Liver (tissue), 8 donors: ENCODE measurements at regions not wholly inside any gene's neighbourhood (a gene's known extent, or its start where the extent isn't known, plus 50 kb on each side); places are given as distances from the start of the nearest gene placed in this dataset.

Experiments used
- DNase-seq: peaks from one replicate; pipeline ENCODE4 v3.0.0-alpha.2; 2017; ENCODE audit warnings: low spot score
- H3K27ac ChIP-seq, 2 donors: one replicate each; pipeline ENCODE4 v1.7.0; 2013; ENCODE audit warnings: inconsistent platforms in 2 of 2, low read length in 2 of 2, control low read depth in 1 of 2, low read depth in 1 of 2, mild to moderate bottlenecking in 1 of 2
- H3K27me3 ChIP-seq, 4 donors: one replicate each; pipeline versions ENCODE4 v1.6.1 to v1.7.0; 2013; ENCODE audit warnings: low read length in 3 of 4, inconsistent platforms in 1 of 4, mild to moderate bottlenecking in 1 of 4, moderate library complexity in 1 of 4; ENCODE audit not compliant: control insufficient read depth in 4 of 4, insufficient read depth in 4 of 4
- H3K36me3 ChIP-seq, 4 donors: one replicate each; pipeline versions ENCODE4 v1.6.1 to v1.7.0; 2013; ENCODE audit warnings: low read length in 3 of 4, mild to moderate bottlenecking in 3 of 4, low read depth in 1 of 4, moderate library complexity in 1 of 4; ENCODE audit not compliant: control insufficient read depth in 4 of 4, insufficient read depth in 3 of 4
- H3K4me1 ChIP-seq, 4 donors: one replicate each; pipeline versions ENCODE4 v1.6.1 to v1.7.0; 2013; ENCODE audit warnings: low read length in 3 of 4, mild to moderate bottlenecking in 3 of 4, moderate library complexity in 1 of 4; ENCODE audit not compliant: control insufficient read depth in 4 of 4, insufficient read depth in 4 of 4
- H3K4me3 ChIP-seq, 3 donors: one replicate each; pipeline versions ENCODE4 v1.6.1 to v1.7.0; 2013; ENCODE audit warnings: low read length in 3 of 3, control low read depth in 1 of 3, low read depth in 1 of 3, mild to moderate bottlenecking in 1 of 3
- H3K9ac ChIP-seq, 2 donors: one replicate each; pipeline ENCODE4 v1.7.0; 2013; ENCODE audit warnings: low read length in 2 of 2, mild to moderate bottlenecking in 2 of 2, moderate library complexity in 2 of 2, control low read depth in 1 of 2, low read depth in 1 of 2
- H3K9me3 ChIP-seq, 4 donors: one replicate each; pipeline versions ENCODE4 v1.6.1 to v1.7.0; 2013; ENCODE audit warnings: low read length in 3 of 4; ENCODE audit not compliant: control insufficient read depth in 4 of 4
- ATF3 ChIP-seq: IDR thresholded peaks from 2 replicates; pipeline ENCODE4 v1.6.1; 2016; ENCODE audit warnings: antibody characterized with exemption
- CTCF ChIP-seq: fragments of 150-350 bp; IDR thresholded peaks from 2 replicates; pipeline ENCODE4 v1.5.1; 2017; ENCODE audit warnings: improper control_type of control experiment, low read depth, low read length; ENCODE audit not compliant: missing input control
- EGR1 ChIP-seq, 2 donors: IDR thresholded peaks; 2 replicates each; pipeline ENCODE4 v1.6.1; 2016 to 2018; ENCODE audit warnings: antibody characterized with exemption in 2 of 2, low read depth in 2 of 2
- FOXA1 ChIP-seq: IDR thresholded peaks from 2 replicates; pipeline ENCODE4 v1.6.1; 2016; ENCODE audit warnings: antibody characterized with exemption
- FOXA2 ChIP-seq: IDR thresholded peaks from 2 replicates; pipeline ENCODE4 v1.6.1; 2016; ENCODE audit warnings: antibody characterized with exemption
- GABPA ChIP-seq, 2 donors: IDR thresholded peaks in 1 of 2; conservative IDR thresholded peaks in 1 of 2; 2 replicates each; pipeline ENCODE4 v1.6.1; 2016; ENCODE audit warnings: antibody characterized with exemption in 2 of 2, mild to moderate bottlenecking in 1 of 2, moderate library complexity in 1 of 2
- HNF4A ChIP-seq, 2 donors: conservative IDR thresholded peaks; 2 replicates each; pipeline ENCODE4 v1.6.1; 2016; ENCODE audit warnings: antibody characterized with exemption in 2 of 2, mild to moderate bottlenecking in 2 of 2
- HNF4G ChIP-seq: IDR thresholded peaks from 2 replicates; pipeline ENCODE4 v1.6.1; 2016; ENCODE audit warnings: antibody characterized with exemption
- JUND ChIP-seq, 2 donors: IDR thresholded peaks; 2 replicates each; pipeline ENCODE4 v1.6.1; 2016; ENCODE audit warnings: antibody characterized with exemption in 2 of 2
- MAX ChIP-seq: IDR thresholded peaks from 2 replicates; pipeline ENCODE4 v1.6.1; 2016; ENCODE audit warnings: antibody characterized with exemption
- NR2F2 ChIP-seq: IDR thresholded peaks from 2 replicates; pipeline ENCODE4 v1.6.1; 2016; ENCODE audit warnings: antibody characterized with exemption
- RAD21 ChIP-seq, 2 donors: IDR thresholded peaks; 2 replicates each; pipeline ENCODE4 v1.6.1; 2016; ENCODE audit warnings: antibody characterized with exemption in 2 of 2, mild to moderate bottlenecking in 2 of 2
- REST ChIP-seq: IDR thresholded peaks from 2 replicates; pipeline ENCODE4 v1.6.1; 2016; ENCODE audit warnings: antibody characterized with exemption, mild to moderate bottlenecking
- RXRA ChIP-seq, 2 donors: IDR thresholded peaks; 2 replicates each; pipeline ENCODE4 v1.6.1; 2017 to 2018; ENCODE audit warnings: antibody characterized with exemption in 2 of 2, mild to moderate bottlenecking in 1 of 2
- SP1 ChIP-seq: IDR thresholded peaks from 2 replicates; pipeline ENCODE4 v1.6.1; 2018; ENCODE audit warnings: antibody characterized with exemption, mild to moderate bottlenecking
- TAF1 ChIP-seq: conservative IDR thresholded peaks from 2 replicates; pipeline ENCODE4 v1.6.1; 2016; ENCODE audit warnings: antibody characterized with exemption, mild to moderate bottlenecking
- YY1 ChIP-seq: IDR thresholded peaks from 2 replicates; pipeline ENCODE4 v1.6.1; 2016; ENCODE audit warnings: antibody characterized with exemption, mild to moderate bottlenecking
- WGBS: extraction: QIAGEN DNeasy Blood & Tissue Kit; methylation state at CpG from one replicate; pipeline ENCODE4 v1.1.7; 2013; 5-methylcytosine and 5-hydroxymethylcytosine counted together
- TF ChIP-seq, protein P1 (sequence below): IDR thresholded peaks from 2 replicates; pipeline ENCODE4 v1.6.1; 2016; ENCODE audit warnings: antibody characterized with exemption
- donor health status: healthy.
- donor health status: healthy.
- donor health status: healthy.
- donor health status: healthy.
- donor health status: healthy.

DNA sequence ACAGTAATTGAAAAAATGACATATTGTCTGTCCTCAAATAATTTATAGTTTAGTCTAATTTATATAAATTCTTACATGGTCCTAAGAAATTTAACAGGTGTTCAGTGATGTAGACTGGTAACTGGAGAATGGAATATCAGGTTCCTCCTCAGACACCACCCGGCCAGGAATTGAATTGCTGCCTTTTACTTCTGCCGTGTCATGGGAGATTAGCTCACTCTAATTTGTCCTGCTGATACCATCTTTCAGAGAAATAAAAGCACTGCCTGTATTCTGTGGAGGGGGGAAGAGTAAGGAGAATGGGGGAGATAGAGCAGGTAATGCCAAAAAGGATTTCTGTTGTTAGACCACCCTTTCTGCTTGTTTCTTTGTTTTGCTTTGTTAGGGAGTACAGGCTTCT lies 125.2 kb upstream of the KLHL4 start:
- TF ChIP-seq EGR1 (IDR thresholded peaks at IDR 0.05; ENCODE audit: low read depth in 2 of 2) (no peak), JUND (IDR thresholded peaks at IDR 0.05) (no peak), GABPA (IDR thresholded peaks at IDR 0.05 in 1 of 2, conservative IDR thresholded peaks at IDR 0.05 in 1 of 2) (no peak), NR2F2 (no peak), HNF4G (no peak), TAF1 (no peak), RAD21 (IDR thresholded peaks at IDR 0.05) (no peak), RXRA (IDR thresholded peaks at IDR 0.05) (no peak)
- Histone ChIP-seq H3K36me3 (no peaks in the 10 kb centered on the region), H3K9ac (no peak overlapping the region), H3K27me3 (no peaks in the 10 kb centered on the region), H3K4me3 (no peak overlapping the region), H3K9me3 (no peaks in the 10 kb centered on the region), H3K4me1 (no peaks in the 10 kb centered on the region), H3K27ac (no peak overlapping the region)
- WGBS: 25% methylated on average over 2 of the region's 2 CpGs
- no peak for DNase-seq

DNA sequence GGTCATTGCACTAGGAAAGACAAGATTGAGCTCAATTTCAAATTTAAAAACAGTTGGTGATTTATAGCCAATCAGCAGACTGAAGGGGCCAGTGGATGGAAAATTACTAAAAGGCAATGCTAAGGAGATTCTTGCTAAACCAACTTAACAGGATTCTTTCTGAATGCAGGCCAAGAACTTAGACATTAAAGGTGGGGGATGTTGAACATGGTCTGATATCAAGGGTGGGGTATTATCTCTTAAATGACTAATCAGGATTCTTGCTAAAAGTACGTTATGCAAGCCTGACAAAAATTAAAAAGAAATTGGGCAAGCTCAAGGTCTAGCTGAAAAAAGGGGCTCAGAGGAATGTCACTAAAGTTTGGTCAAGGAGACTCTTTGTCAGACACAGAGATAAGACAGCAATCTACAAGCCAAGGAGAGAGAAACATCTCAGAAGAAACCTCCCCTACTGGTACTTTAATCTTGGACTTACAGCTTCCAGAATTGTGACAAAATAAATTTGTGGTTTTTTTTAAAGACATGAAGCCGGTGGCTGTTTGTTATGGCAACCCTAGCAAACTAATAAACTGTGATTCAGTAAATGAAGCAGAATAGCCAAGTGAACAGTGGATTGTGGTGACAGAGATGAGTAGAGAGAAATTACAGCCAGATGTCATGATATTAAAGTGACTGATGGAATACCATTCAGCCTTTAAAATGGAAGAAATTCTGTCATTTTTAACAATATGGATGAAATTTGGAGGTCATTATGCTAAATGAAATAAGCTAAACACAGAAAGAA lies 120.3 kb upstream of the KLHL4 start:
- no peak overlapping the region for H3K4me3 ChIP-seq
- TF ChIP-seq REST (no peak), TAF1 (no peak), FOXA1 (no peak), RAD21 (IDR thresholded peaks at IDR 0.05) (no peak), RXRA (IDR thresholded peaks at IDR 0.05) (no peak), YY1 (no peak), CTCF (no peak), NR2F2 (no peak), ATF3 (no peak), MAX (no peak), HNF4A (conservative IDR thresholded peaks at IDR 0.05) (no peak), SP1 (no peak), FOXA2 (no peak), EGR1 (IDR thresholded peaks at IDR 0.05; ENCODE audit: low read depth in 2 of 2) (no peak), HNF4G (no peak), GABPA (IDR thresholded peaks at IDR 0.05 in 1 of 2, conservative IDR thresholded peaks at IDR 0.05 in 1 of 2) (no peak), JUND (IDR thresholded peaks at IDR 0.05) (no peak)
- TF ChIP-seq, protein P1, sequence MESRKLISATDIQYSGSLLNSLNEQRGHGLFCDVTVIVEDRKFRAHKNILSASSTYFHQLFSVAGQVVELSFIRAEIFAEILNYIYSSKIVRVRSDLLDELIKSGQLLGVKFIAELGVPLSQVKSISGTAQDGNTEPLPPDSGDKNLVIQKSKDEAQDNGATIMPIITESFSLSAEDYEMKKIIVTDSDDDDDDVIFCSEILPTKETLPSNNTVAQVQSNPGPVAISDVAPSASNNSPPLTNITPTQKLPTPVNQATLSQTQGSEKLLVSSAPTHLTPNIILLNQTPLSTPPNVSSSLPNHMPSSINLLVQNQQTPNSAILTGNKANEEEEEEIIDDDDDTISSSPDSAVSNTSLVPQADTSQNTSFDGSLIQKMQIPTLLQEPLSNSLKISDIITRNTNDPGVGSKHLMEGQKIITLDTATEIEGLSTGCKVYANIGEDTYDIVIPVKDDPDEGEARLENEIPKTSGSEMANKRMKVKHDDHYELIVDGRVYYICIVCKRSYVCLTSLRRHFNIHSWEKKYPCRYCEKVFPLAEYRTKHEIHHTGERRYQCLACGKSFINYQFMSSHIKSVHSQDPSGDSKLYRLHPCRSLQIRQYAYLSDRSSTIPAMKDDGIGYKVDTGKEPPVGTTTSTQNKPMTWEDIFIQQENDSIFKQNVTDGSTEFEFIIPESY: no peak
- no peaks in the 10 kb centered on the region for H3K4me1 ChIP-seq
- H3K27ac ChIP-seq: no peak overlapping the region
- no peaks in the 10 kb centered on the region for H3K27me3 ChIP-seq
- WGBS: 43% methylated on average over 2 of the region's 2 CpGs
- H3K9me3 ChIP-seq: peaks cover 0 to 2% (median 0%) of the 10 kb centered on the region in 4 donors
- no peaks in the 10 kb centered on the region for H3K36me3 ChIP-seq
- no peak overlapping the region for H3K9ac ChIP-seq
- DNase-seq: no peak
